HEK293 (cell line): ENCODE measurements at regions not wholly inside any gene's neighbourhood (a gene's known extent, or its start where the extent isn't known, plus 50 kb on each side); places are given as distances from the start of the nearest gene placed in this dataset.
"Not testable (repeated sequence)": the region's sequence is repeated elsewhere in the genome, so short reads cannot be mapped to it uniquely, and the experiment has no call there.

ENCODE experiments used
- CTCF ChIA-PET: fragments of 350-600 bp; formaldehyde crosslinking; extraction: SDS; loops from one replicate; lab custom pipeline; 2021; ENCODE audit warnings: antibody characterized with exemption; lab: Yijun Ruan, JAX
- POLR2A ChIA-PET: fragments of 300-600 bp; formaldehyde crosslinking; extraction: SDS; loops from one replicate; lab custom pipeline; 2020; ENCODE audit warnings: antibody characterized with exemption, inconsistent platforms; lab: Yijun Ruan, JAX
- H3K27ac ChIP-seq: fragments of 200-500 bp; sonication (Bioruptor generic); 2 replicates; pipeline ENCODE4 v1.5.1; 2014; ENCODE audit warnings: low read depth, low read length, control low read depth, inconsistent platforms; ENCODE audit errors: extremely low read depth
- H3K36me3 ChIP-seq, 2 experiments: fragments of 200-500 bp in 1 of 2; sonication (Bioruptor generic) in 1 of 2; 1 replicate in 1 of 2; 2 replicates in 1 of 2; pipeline ENCODE4 v1.5.1; 2014 to 2017; ENCODE audit warnings: inconsistent platforms in 2 of 2, low read length in 2 of 2; ENCODE audit not compliant: control insufficient read depth in 2 of 2, insufficient read depth in 1 of 2
- H3K4me1 ChIP-seq: fragments of 200-500 bp; sonication (Bioruptor generic); 2 replicates; pipeline ENCODE4 v1.5.1; 2014; ENCODE audit warnings: mild to moderate bottlenecking, low read length, inconsistent platforms; ENCODE audit not compliant: control insufficient read depth, insufficient read depth
- H3K4me3 ChIP-seq: 2 replicates; pipeline ENCODE4 v1.5.1; 2011; ENCODE audit warnings: low read depth, mild to moderate bottlenecking, control low read depth, low read length, moderate library complexity
- H3K9me3 ChIP-seq: fragments of 200-500 bp; sonication (Bioruptor generic); 2 replicates; pipeline ENCODE4 v1.5.1; 2014; ENCODE audit warnings: low read depth, low read length, inconsistent platforms; ENCODE audit not compliant: control insufficient read depth, insufficient read depth
- FEZF1 ChIP-seq: fragments of 450-650 bp; formaldehyde crosslinking; IDR thresholded peaks from 2 replicates; pipeline ENCODE4 v1.5.1; 2016; ENCODE audit warnings: missing biosample characterization, missing genetic modification characterization
- GLIS2 ChIP-seq: fragments of 450-650 bp; formaldehyde crosslinking; IDR thresholded peaks from 2 replicates; pipeline ENCODE4 v1.5.1; 2016; ENCODE audit warnings: missing biosample characterization, missing genetic modification characterization
- KLF16 ChIP-seq: fragments of 450-650 bp; formaldehyde crosslinking; IDR thresholded peaks from 2 replicates; pipeline ENCODE4 v1.5.1; 2017; ENCODE audit warnings: missing biosample characterization, missing genetic modification characterization
- KLF8 ChIP-seq: fragments of 450-650 bp; formaldehyde crosslinking; IDR thresholded peaks from 2 replicates; pipeline ENCODE4 v1.5.1; 2016; ENCODE audit warnings: missing biosample characterization, missing genetic modification characterization
- KLF9 ChIP-seq: fragments of 450-650 bp; formaldehyde crosslinking; IDR thresholded peaks from 2 replicates; pipeline ENCODE4 v1.5.1; 2016; ENCODE audit warnings: missing biosample characterization, missing genetic modification characterization, low read depth
- REPIN1 ChIP-seq: fragments of 450-650 bp; formaldehyde crosslinking; IDR thresholded peaks from 2 replicates; pipeline ENCODE4 v1.5.1; 2017; ENCODE audit warnings: missing biosample characterization, missing genetic modification characterization, low read depth
- SETDB1 ChIP-seq: IDR thresholded peaks from one replicate; pipeline ENCODE4 v1.6.1; 2017; ENCODE audit warnings: mild to moderate bottlenecking, low read length, moderate library complexity, mixed read lengths; ENCODE audit not compliant: insufficient read length
- ZNF121 ChIP-seq: fragments of 450-650 bp; formaldehyde crosslinking; IDR thresholded peaks from 2 replicates; pipeline ENCODE4 v1.5.1; 2016; ENCODE audit warnings: missing biosample characterization, missing genetic modification characterization
- ZNF2 ChIP-seq: fragments of 450-650 bp; formaldehyde crosslinking; IDR thresholded peaks from 2 replicates; pipeline ENCODE4 v1.5.1; 2016; ENCODE audit warnings: missing biosample characterization, missing genetic modification characterization
- ZNF239 ChIP-seq: fragments of 450-650 bp; formaldehyde crosslinking; IDR thresholded peaks from 2 replicates; pipeline ENCODE4 v1.5.1; 2016; ENCODE audit warnings: missing biosample characterization, missing genetic modification characterization
- ZNF398 ChIP-seq: fragments of 450-650 bp; formaldehyde crosslinking; IDR thresholded peaks from 2 replicates; pipeline ENCODE4 v1.5.1; 2017; ENCODE audit warnings: missing biosample characterization, missing genetic modification characterization
- ZNF449 ChIP-seq: fragments of 450-650 bp; formaldehyde crosslinking; IDR thresholded peaks from 2 replicates; pipeline ENCODE4 v1.5.1; 2017; ENCODE audit warnings: missing biosample characterization, mild to moderate bottlenecking, missing genetic modification characterization, moderate library complexity
- ZNF501 ChIP-seq: fragments of 450-650 bp; formaldehyde crosslinking; IDR thresholded peaks from 2 replicates; pipeline ENCODE4 v1.5.1; 2016; ENCODE audit warnings: missing biosample characterization, missing genetic modification characterization
- ZNF530 ChIP-seq: fragments of 450-650 bp; formaldehyde crosslinking; IDR thresholded peaks from 2 replicates; pipeline ENCODE4 v1.5.1; 2016; ENCODE audit warnings: low read depth, missing biosample characterization, missing genetic modification characterization
- ZNF580 ChIP-seq: fragments of 450-650 bp; formaldehyde crosslinking; IDR thresholded peaks from 2 replicates; pipeline ENCODE4 v1.5.1; 2016; ENCODE audit warnings: missing biosample characterization, missing genetic modification characterization
- ZNF629 ChIP-seq: fragments of 450-650 bp; formaldehyde crosslinking; IDR thresholded peaks from 2 replicates; pipeline ENCODE4 v1.5.1; 2017; ENCODE audit warnings: missing biosample characterization, missing genetic modification characterization
- ZNF76 ChIP-seq: fragments of 450-650 bp; formaldehyde crosslinking; IDR thresholded peaks from 2 replicates; pipeline ENCODE4; 2016; ENCODE audit warnings: low read depth, missing biosample characterization, missing genetic modification characterization, borderline replicate concordance
- ZSCAN16 ChIP-seq: fragments of 450-650 bp; formaldehyde crosslinking; IDR thresholded peaks from 2 replicates; pipeline ENCODE4 v1.5.1; 2016; ENCODE audit warnings: missing biosample characterization, missing genetic modification characterization
- TF ChIP-seq, protein P1 (sequence below): fragments of 450-650 bp; formaldehyde crosslinking; IDR thresholded peaks from 2 replicates; pipeline ENCODE4 v1.5.1; 2016; ENCODE audit warnings: missing biosample characterization, missing genetic modification characterization
- TF ChIP-seq, protein P2 (sequence below): fragments of 450-650 bp; formaldehyde crosslinking; IDR thresholded peaks from 2 replicates; pipeline ENCODE4 v1.5.0; 2017; ENCODE audit warnings: missing biosample characterization, missing genetic modification characterization, borderline replicate concordance
- TF ChIP-seq, protein P3 (sequence below): fragments of 450-650 bp; formaldehyde crosslinking; IDR thresholded peaks from 2 replicates; pipeline ENCODE4 v1.5.1; 2016; ENCODE audit warnings: missing biosample characterization, missing genetic modification characterization

- CTCF ChIA-PET = no interaction called here
- POLR2A ChIA-PET = no interaction called here
Measured at GRCh38 chr2:237240252-237240651, 154.6 kb downstream of the COPS8 start.

DNA sequence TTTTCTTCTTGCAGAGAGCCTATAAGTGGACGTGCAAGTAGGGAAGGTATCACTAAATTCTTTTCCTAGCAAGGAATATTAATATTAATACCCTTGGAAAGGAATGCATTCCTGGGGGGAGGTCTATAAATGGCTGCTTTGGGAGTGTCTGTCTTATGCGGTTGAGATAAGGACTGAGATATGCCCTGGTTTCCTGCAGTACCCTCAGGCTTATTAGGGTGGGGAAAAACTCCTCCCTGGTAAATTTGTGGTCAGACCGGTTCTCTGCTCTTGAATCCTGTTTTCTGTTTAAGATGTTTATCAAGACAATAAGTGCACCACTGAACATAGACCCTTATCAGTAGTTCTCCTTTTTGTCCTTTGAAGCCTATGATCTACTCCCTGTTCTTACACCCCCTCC, 155.2 kb downstream of the COPS8 start:
- POLR2A ChIA-PET = not testable (repeated sequence)

More at GRCh38 chr2:237240252-237240651, 154.6 kb downstream of the COPS8 start:
- TF ChIP-seq FEZF1 (tag by site-specific recombination) (no peak), KLF16 (tag by site-specific recombination) (no peak), ZNF449 (tag by site-specific recombination) (no peak), ZNF629 (no peak)
- TF ChIP-seq, protein P1, sequence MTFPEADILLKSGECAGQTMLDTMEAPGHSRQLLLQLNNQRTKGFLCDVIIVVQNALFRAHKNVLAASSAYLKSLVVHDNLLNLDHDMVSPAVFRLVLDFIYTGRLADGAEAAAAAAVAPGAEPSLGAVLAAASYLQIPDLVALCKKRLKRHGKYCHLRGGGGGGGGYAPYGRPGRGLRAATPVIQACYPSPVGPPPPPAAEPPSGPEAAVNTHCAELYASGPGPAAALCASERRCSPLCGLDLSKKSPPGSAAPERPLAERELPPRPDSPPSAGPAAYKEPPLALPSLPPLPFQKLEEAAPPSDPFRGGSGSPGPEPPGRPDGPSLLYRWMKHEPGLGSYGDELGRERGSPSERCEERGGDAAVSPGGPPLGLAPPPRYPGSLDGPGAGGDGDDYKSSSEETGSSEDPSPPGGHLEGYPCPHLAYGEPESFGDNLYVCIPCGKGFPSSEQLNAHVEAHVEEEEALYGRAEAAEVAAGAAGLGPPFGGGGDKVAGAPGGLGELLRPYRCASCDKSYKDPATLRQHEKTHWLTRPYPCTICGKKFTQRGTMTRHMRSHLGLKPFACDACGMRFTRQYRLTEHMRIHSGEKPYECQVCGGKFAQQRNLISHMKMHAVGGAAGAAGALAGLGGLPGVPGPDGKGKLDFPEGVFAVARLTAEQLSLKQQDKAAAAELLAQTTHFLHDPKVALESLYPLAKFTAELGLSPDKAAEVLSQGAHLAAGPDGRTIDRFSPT (tag by site-specific recombination) = no peak
- no peak overlapping the region for H3K27ac ChIP-seq
- H3K4me3 ChIP-seq = no peak overlapping the region
- H3K4me1 ChIP-seq = no peaks in the 10 kb centered on the region
- H3K9me3 ChIP-seq = no peaks in the 10 kb centered on the region
- H3K36me3 ChIP-seq = no peaks in the 10 kb centered on the region

GRCh38 chr2:237242091-237242536, 156.4 kb downstream of the COPS8 start:
- CTCF ChIA-PET = no interaction called here
- TF ChIP-seq, protein P2, sequence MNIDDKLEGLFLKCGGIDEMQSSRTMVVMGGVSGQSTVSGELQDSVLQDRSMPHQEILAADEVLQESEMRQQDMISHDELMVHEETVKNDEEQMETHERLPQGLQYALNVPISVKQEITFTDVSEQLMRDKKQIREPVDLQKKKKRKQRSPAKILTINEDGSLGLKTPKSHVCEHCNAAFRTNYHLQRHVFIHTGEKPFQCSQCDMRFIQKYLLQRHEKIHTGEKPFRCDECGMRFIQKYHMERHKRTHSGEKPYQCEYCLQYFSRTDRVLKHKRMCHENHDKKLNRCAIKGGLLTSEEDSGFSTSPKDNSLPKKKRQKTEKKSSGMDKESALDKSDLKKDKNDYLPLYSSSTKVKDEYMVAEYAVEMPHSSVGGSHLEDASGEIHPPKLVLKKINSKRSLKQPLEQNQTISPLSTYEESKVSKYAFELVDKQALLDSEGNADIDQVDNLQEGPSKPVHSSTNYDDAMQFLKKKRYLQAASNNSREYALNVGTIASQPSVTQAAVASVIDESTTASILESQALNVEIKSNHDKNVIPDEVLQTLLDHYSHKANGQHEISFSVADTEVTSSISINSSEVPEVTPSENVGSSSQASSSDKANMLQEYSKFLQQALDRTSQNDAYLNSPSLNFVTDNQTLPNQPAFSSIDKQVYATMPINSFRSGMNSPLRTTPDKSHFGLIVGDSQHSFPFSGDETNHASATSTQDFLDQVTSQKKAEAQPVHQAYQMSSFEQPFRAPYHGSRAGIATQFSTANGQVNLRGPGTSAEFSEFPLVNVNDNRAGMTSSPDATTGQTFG (tag by site-specific recombination) = no peak
- TF ChIP-seq ZNF2 (no peak), REPIN1 (tag by site-specific recombination) (no peak), GLIS2 (tag by site-specific recombination) (no peak), ZNF530 (tag by site-specific recombination) (no peak), KLF9 (tag by site-specific recombination) (no peak), ZNF398 (tag by site-specific recombination) (no peak), ZNF121 (tag by site-specific recombination) (no peak), ZSCAN16 (tag by site-specific recombination) (no peak), ZNF239 (tag by site-specific recombination) (no peak), ZNF501 (no peak), ZNF76 (tag by site-specific recombination) (no peak), ZNF580 (no peak), KLF8 (tag by site-specific recombination) (no peak)
- TF ChIP-seq, protein P3, sequence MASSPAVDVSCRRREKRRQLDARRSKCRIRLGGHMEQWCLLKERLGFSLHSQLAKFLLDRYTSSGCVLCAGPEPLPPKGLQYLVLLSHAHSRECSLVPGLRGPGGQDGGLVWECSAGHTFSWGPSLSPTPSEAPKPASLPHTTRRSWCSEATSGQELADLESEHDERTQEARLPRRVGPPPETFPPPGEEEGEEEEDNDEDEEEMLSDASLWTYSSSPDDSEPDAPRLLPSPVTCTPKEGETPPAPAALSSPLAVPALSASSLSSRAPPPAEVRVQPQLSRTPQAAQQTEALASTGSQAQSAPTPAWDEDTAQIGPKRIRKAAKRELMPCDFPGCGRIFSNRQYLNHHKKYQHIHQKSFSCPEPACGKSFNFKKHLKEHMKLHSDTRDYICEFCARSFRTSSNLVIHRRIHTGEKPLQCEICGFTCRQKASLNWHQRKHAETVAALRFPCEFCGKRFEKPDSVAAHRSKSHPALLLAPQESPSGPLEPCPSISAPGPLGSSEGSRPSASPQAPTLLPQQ = no peak
- TF ChIP-seq, all 188 proteins: peak for 0
- H3K9me3 ChIP-seq = no peaks in the 10 kb centered on the region
- H3K4me3 ChIP-seq = no peak overlapping the region
- no peaks in the 10 kb centered on the region for H3K4me1 ChIP-seq
- POLR2A ChIA-PET = no interaction called here
- no peaks in the 10 kb centered on the region for H3K36me3 ChIP-seq
- H3K27ac ChIP-seq = no peak overlapping the region

More for the DNA sequence above, 155.2 kb downstream of the COPS8 start:
- H3K4me1 ChIP-seq, H3K9me3 ChIP-seq, H3K36me3 ChIP-seq, H3K4me3 ChIP-seq, CTCF ChIA-PET, H3K27ac ChIP-seq: not testable (repeated sequence)
- peak; percentile 91 for TF ChIP-seq SETDB1
